Sigmoid colon (tissue), 4 donors: ENCODE measurements at regions not wholly inside any gene's neighbourhood (a gene's known extent, or its start where the extent isn't known, plus 50 kb on each side); places are given as distances from the start of the nearest gene placed in this dataset.

Source experiments
- POLR2AphosphoS5 ChIP-seq, 4 donors: sonication (generic); formaldehyde crosslinking; IDR thresholded peaks; one replicate each; pipeline ENCODE4 v1.6.1; 2017; ENCODE audit warnings: antibody characterized with exemption in 4 of 4
- TF ChIP-seq, protein P1 (sequence below), 4 experiments: fragments of 450-650 bp in 3 of 4; fragments of 200-600 bp in 1 of 4; IDR thresholded peaks; one replicate each; pipeline ENCODE4 v1.5.1; 2016 to 2019; ENCODE audit warnings: antibody characterized with exemption in 4 of 4, mild to moderate bottlenecking in 3 of 4, moderate library complexity in 2 of 4

DNA sequence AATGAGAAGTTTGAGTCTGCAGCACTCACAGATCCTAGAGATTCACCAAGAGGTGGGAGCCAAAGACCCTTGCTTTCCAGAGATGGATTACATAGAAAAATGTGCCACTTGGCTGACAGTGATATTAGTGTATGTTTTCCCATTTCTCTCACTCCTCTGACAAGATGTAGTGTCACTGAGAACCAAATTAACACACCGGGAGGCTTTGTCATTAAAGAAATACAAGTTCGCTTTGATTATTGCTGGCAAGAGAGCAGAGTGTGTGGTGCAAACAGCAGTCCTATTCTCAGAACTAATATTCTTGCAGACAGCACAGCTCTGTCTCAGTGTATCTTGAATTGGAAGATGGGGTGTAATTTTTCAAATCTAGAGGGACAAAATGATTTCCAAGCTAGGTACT is 171.6 kb upstream of the SETBP1 start:
- TF ChIP-seq, protein P1, sequence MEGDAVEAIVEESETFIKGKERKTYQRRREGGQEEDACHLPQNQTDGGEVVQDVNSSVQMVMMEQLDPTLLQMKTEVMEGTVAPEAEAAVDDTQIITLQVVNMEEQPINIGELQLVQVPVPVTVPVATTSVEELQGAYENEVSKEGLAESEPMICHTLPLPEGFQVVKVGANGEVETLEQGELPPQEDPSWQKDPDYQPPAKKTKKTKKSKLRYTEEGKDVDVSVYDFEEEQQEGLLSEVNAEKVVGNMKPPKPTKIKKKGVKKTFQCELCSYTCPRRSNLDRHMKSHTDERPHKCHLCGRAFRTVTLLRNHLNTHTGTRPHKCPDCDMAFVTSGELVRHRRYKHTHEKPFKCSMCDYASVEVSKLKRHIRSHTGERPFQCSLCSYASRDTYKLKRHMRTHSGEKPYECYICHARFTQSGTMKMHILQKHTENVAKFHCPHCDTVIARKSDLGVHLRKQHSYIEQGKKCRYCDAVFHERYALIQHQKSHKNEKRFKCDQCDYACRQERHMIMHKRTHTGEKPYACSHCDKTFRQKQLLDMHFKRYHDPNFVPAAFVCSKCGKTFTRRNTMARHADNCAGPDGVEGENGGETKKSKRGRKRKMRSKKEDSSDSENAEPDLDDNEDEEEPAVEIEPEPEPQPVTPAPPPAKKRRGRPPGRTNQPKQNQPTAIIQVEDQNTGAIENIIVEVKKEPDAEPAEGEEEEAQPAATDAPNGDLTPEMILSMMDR (IDR thresholded peaks at IDR 0.05), result no peak
- no peak for TF ChIP-seq POLR2AphosphoS5 (IDR thresholded peaks at IDR 0.05)
